ENCODE measurements at regions not wholly inside any gene's neighbourhood (a gene's known extent, or its start where the extent isn't known, plus 50 kb on each side); places are given as distances from the start of the nearest gene placed in this dataset.

DNA sequence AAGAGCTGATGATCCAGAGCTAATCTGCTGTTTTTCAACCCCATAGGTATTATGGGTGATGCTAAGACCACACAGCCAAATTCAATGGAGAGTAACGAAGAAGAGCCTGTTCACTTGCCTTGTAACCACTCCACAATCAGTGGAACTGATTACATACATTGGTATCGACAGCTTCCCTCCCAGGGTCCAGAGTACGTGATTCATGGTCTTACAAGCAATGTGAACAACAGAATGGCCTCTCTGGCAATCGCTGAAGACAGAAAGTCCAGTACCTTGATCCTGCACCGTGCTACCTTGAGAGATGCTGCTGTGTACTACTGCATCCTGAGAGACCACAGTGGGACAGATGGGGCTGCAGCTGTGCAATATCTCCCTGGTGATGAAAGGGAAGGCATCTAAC lies 386.0 kb downstream of the DAD1 start (continued):
- TF ChIP-seq, protein P1, sequence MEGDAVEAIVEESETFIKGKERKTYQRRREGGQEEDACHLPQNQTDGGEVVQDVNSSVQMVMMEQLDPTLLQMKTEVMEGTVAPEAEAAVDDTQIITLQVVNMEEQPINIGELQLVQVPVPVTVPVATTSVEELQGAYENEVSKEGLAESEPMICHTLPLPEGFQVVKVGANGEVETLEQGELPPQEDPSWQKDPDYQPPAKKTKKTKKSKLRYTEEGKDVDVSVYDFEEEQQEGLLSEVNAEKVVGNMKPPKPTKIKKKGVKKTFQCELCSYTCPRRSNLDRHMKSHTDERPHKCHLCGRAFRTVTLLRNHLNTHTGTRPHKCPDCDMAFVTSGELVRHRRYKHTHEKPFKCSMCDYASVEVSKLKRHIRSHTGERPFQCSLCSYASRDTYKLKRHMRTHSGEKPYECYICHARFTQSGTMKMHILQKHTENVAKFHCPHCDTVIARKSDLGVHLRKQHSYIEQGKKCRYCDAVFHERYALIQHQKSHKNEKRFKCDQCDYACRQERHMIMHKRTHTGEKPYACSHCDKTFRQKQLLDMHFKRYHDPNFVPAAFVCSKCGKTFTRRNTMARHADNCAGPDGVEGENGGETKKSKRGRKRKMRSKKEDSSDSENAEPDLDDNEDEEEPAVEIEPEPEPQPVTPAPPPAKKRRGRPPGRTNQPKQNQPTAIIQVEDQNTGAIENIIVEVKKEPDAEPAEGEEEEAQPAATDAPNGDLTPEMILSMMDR (IDR thresholded peaks at IDR 0.05 in 2 of 3, conservative IDR thresholded peaks at IDR 0.05 in 1 of 3; ENCODE audit: borderline replicate concordance in 1 of 3, insufficient read depth in 1 of 3, low read depth in 2 of 3, low read length in 2 of 3) = no peak
- TF ChIP-seq, protein P2, sequence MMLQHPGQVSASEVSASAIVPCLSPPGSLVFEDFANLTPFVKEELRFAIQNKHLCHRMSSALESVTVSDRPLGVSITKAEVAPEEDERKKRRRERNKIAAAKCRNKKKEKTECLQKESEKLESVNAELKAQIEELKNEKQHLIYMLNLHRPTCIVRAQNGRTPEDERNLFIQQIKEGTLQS (IDR thresholded peaks at IDR 0.05) = no peak
- TF ChIP-seq POLR2A (IDR thresholded peaks at IDR 0.05; ENCODE audit: borderline replicate concordance, extremely low read depth, insufficient read depth, insufficient read length) = no peak
- TF ChIP-seq ZNF274 (IDR thresholded peaks at IDR 0.05; ENCODE audit: low read depth, low read length) = no peak
- TF ChIP-seq SRF (IDR thresholded peaks at IDR 0.05; ENCODE audit: low read depth) = no peak
- TF ChIP-seq ELF1 (IDR thresholded peaks at IDR 0.05; ENCODE audit: borderline replicate concordance, low read depth) = no peak
- TF ChIP-seq JUND (IDR thresholded peaks at IDR 0.05) = no peak
- no peak for TF ChIP-seq TCF7L2 (IDR thresholded peaks at IDR 0.05; ENCODE audit: borderline replicate concordance, extremely low read depth, insufficient read depth, insufficient read length)
- TF ChIP-seq RAD21 (IDR thresholded peaks at IDR 0.05; ENCODE audit: low read depth) = no peak
- TF ChIP-seq EZH2phosphoT487 (IDR thresholded peaks at IDR 0.05; ENCODE audit: borderline replicate concordance) = no peak
- no peak for TF ChIP-seq POLR2AphosphoS5 (IDR thresholded peaks at IDR 0.05; ENCODE audit: low read depth, low read length)

DNA sequence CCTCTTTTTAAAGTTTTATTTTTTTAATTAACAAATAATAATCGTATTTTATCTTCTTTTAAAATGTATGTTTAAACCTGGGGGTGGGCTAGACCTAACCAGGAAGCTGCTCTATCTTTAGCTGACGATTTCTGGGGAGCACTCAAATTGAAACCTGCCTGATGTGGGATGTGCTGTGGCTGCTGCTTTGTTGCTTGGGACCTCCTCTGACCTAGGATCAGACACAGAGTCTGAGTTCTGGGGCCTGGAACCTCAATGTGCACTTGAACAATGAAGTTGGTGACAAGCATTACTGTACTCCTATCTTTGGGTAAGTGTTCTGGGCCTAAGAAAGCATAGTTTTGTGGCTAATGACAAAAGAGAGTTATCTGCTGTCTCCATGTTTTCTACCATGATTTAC lies 386.7 kb downstream of the DAD1 start:
- Histone ChIP-seq H2AFZ (ENCODE audit: low read depth, low read length, poor library complexity, severe bottlenecking) (no peak overlapping the region), H3K4me3 (replicated peaks in 1 of 2; ENCODE audit: low read depth in 1 of 2, low read length in 2 of 2) (no peak overlapping the region), H3K79me2 (ENCODE audit: insufficient read depth, low read length) (no peaks in the 10 kb centered on the region), H3K9ac (ENCODE audit: low read length) (no peak overlapping the region), H3K4me2 (ENCODE audit: low read length) (no peak overlapping the region), H3K4me1 (ENCODE audit: control insufficient read depth in 1 of 2, insufficient read depth in 2 of 2, low read length in 2 of 2) (no peaks in the 10 kb centered on the region), H3K27ac (ENCODE audit: low read depth, low read length) (no peak overlapping the region), H3K36me3 (ENCODE audit: control insufficient read depth in 1 of 2, insufficient read depth in 2 of 2, low read length in 2 of 2) (no peaks in the 10 kb centered on the region), H4K20me1 (ENCODE audit: insufficient read depth) (no peaks in the 10 kb centered on the region), H3K9me2 (ENCODE audit: insufficient read depth) (no peaks in the 10 kb centered on the region), H3K9me3 (ENCODE audit: control insufficient read depth in 1 of 2, insufficient read depth in 1 of 2, low read depth in 1 of 2, low read length in 2 of 2) (no peaks in the 10 kb centered on the region), H3K27me3 (ENCODE audit: insufficient read depth, low read length) (no peaks in the 10 kb centered on the region)
- DNase-seq (ENCODE audit: low read depth, low spot score) (no peak), ATAC-seq (no peak)
- ChIA-PET POLR2A (no interaction called here), RAD21 (ENCODE audit: low non-redundant PET in 1 of 2, low total read pairs in 2 of 2, uncharacterized antibody in 2 of 2, unreplicated experiment in 2 of 2) (no interaction called here), CTCF (interaction anchor here (1.3 to 2.4 kb wide), 2 partner anchors 11 to 19 kb away, joined by 7 to 21 read pairs; no protein-coding TSS in a partner anchor)
- no TSS peak for BruUV-seq (replicated peaks)
- intact Hi-C loops (cut with micrococcal nuclease) = no loop called here
- no peak for TF ChIP-seq CBX3 (IDR thresholded peaks at IDR 0.05; ENCODE audit: low read depth)
- TF ChIP-seq, protein P2 (IDR thresholded peaks at IDR 0.05) = no peak
- no peak for TF ChIP-seq SP1 (IDR thresholded peaks at IDR 0.05; ENCODE audit: low read depth)
- no peak for TF ChIP-seq SRF (IDR thresholded peaks at IDR 0.05; ENCODE audit: low read depth)
- TF ChIP-seq JUND (IDR thresholded peaks at IDR 0.05) = no peak
- TF ChIP-seq, protein P3, sequence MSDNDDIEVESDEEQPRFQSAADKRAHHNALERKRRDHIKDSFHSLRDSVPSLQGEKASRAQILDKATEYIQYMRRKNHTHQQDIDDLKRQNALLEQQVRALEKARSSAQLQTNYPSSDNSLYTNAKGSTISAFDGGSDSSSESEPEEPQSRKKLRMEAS (IDR thresholded peaks at IDR 0.05) = no peak
- no peak for TF ChIP-seq ZNF274 (IDR thresholded peaks at IDR 0.05; ENCODE audit: low read depth, low read length)
- no peak for TF ChIP-seq YY1 (IDR thresholded peaks at IDR 0.05; ENCODE audit: extremely low read depth, insufficient replicate concordance, low read depth, low read length)
- TF ChIP-seq ELF1 (IDR thresholded peaks at IDR 0.05; ENCODE audit: borderline replicate concordance, low read depth) = no peak
- TF ChIP-seq CEBPB (IDR thresholded peaks at IDR 0.05; ENCODE audit: low read depth) = no peak
- TF ChIP-seq, protein P1 (IDR thresholded peaks at IDR 0.05 in 2 of 3, conservative IDR thresholded peaks at IDR 0.05 in 1 of 3; ENCODE audit: borderline replicate concordance in 1 of 3, insufficient read depth in 1 of 3, low read depth in 2 of 3, low read length in 2 of 3) = no peak
- no peak for TF ChIP-seq EGR1 (IDR thresholded peaks at IDR 0.05; ENCODE audit: low read depth)
- no peak for TF ChIP-seq POLR2A (IDR thresholded peaks at IDR 0.05; ENCODE audit: borderline replicate concordance, extremely low read depth, insufficient read depth, insufficient read length)
